GM23248 (cell line): ENCODE measurements at regions not wholly inside any gene's neighbourhood (a gene's known extent, or its start where the extent isn't known, plus 50 kb on each side); places are given as distances from the start of the nearest gene placed in this dataset.

Source experiments
- DNase-seq: peaks from one replicate; pipeline ENCODE4 v3.0.0-alpha.2; 2015
- H2AFZ ChIP-seq: fragments of 200-600 bp; sonication (generic); 2 replicates; pipeline ENCODE4 v1.6.1; 2016; ENCODE audit warnings: antibody characterized with exemption
- H3F3A ChIP-seq: fragments of 200-600 bp; sonication (generic); 2 replicates; pipeline ENCODE4 v1.6.1; 2016; ENCODE audit warnings: mild to moderate bottlenecking, antibody characterized with exemption, mixed run types; ENCODE audit not compliant: insufficient read depth
- H3K27ac ChIP-seq: fragments of 200-600 bp; sonication (generic); 2 replicates; pipeline ENCODE4 v1.5.1; 2016; ENCODE audit warnings: mild to moderate bottlenecking
- H3K27me3 ChIP-seq: fragments of 200-600 bp; sonication (generic); replicated peaks from 2 replicates; pipeline ENCODE4 v1.6.1; 2016; ENCODE audit warnings: mild to moderate bottlenecking; ENCODE audit not compliant: insufficient read depth
- H3K36me3 ChIP-seq: fragments of 200-600 bp; sonication (generic); 2 replicates; pipeline ENCODE4 v1.6.1; 2016; ENCODE audit warnings: low read depth, mild to moderate bottlenecking
- H3K4me1 ChIP-seq: fragments of 200-600 bp; sonication (generic); 2 replicates; pipeline ENCODE4 v1.6.1; 2016; ENCODE audit warnings: mild to moderate bottlenecking; ENCODE audit not compliant: insufficient read depth
- H3K4me2 ChIP-seq: fragments of 200-600 bp; sonication (generic); one replicate; pipeline ENCODE4 v1.6.1; 2016; ENCODE audit warnings: mild to moderate bottlenecking; ENCODE audit not compliant: unreplicated experiment
- H3K4me3 ChIP-seq: fragments of 200-600 bp; sonication (generic); 2 replicates; pipeline ENCODE4 v1.5.1; 2016; ENCODE audit warnings: mild to moderate bottlenecking
- H3K79me2 ChIP-seq: fragments of 200-600 bp; sonication (generic); 2 replicates; pipeline ENCODE4 v1.6.1; 2016; ENCODE audit warnings: mild to moderate bottlenecking; ENCODE audit not compliant: insufficient read depth
- H3K9ac ChIP-seq: fragments of 200-600 bp; sonication (generic); 2 replicates; pipeline ENCODE4 v1.6.1; 2016; ENCODE audit warnings: mild to moderate bottlenecking
- H3K9me2 ChIP-seq: fragments of 200-600 bp; sonication (generic); 2 replicates; pipeline ENCODE4 v1.6.1; 2016; ENCODE audit warnings: mixed run types, mild to moderate bottlenecking, moderate library complexity; ENCODE audit not compliant: insufficient read depth
- H3K9me3 ChIP-seq: fragments of 200-600 bp; sonication (generic); one replicate; pipeline ENCODE4 v1.6.1; 2017; ENCODE audit warnings: low read depth
- H4K20me1 ChIP-seq: fragments of 200-600 bp; sonication (generic); 2 replicates; pipeline ENCODE4 v1.6.0; 2016; ENCODE audit not compliant: insufficient read depth
- EZH2 ChIP-seq: fragments of 200-600 bp; sonication (generic); IDR thresholded peaks from 2 replicates; pipeline ENCODE4 v1.6.1; 2018; ENCODE audit warnings: antibody characterized with exemption, mild to moderate bottlenecking; ENCODE audit not compliant: insufficient read depth, poor library complexity, severe bottlenecking
- EZH2phosphoT487 ChIP-seq: fragments of 200-600 bp; sonication (generic); IDR thresholded peaks from 2 replicates; pipeline ENCODE4 v1.6.1; 2018; ENCODE audit warnings: antibody characterized with exemption, moderate library complexity, mild to moderate bottlenecking, low read depth; ENCODE audit not compliant: insufficient read depth
- WGBS, 2 experiments: methylation state at CpG; one replicate each; pipeline ENCODE4 v1.1.6; 2015 to 2017; ENCODE audit warnings: low lambda C conversion rate in 2 of 2, low coverage in 1 of 2; ENCODE audit errors: missing lambda C conversion rate in 2 of 2; 5-methylcytosine and 5-hydroxymethylcytosine counted together
- in situ Hi-C: fragments of 300-500 bp; cut with MboI; formaldehyde crosslinking; loops from 2 replicates; pipeline ENCODE4 v1.15.0; 2020

DNA sequence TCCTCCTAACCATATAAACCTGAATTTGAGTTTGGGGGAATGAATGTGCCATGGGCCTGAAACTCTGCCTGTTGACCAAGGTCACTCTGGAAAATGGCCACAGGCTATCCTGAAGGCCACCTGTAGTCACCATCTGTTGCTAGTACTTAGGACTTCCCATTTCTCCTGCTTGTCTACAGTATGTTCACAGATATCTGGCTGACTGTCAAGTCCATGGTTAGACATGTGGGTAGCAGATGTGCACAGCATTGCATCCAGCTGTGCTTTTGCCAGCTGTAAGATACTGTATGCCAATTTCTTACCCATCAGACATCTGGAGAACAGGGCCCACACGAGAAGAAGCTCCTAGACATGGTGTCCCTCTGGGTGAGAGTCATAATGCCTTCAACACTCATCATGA lies 475.4 kb downstream of the INSC start:
- no peaks in the 10 kb centered on the region for H3K36me3 ChIP-seq
- in situ Hi-C loops = no loop called here
- H3K9me2 ChIP-seq = no peaks in the 10 kb centered on the region
- no peaks in the 10 kb centered on the region for H4K20me1 ChIP-seq
- H3K4me2 ChIP-seq = no peak overlapping the region
- H3K9ac ChIP-seq = no peak overlapping the region
- H3K4me1 ChIP-seq = no peaks in the 10 kb centered on the region
- peak; percentile 1 for DNase-seq
- no peaks in the 10 kb centered on the region for H3K27me3 ChIP-seq
- H2AFZ ChIP-seq = no peak overlapping the region
- H3K4me3 ChIP-seq = no peak overlapping the region
- WGBS, 2 experiments = 0% methylated on average over 1 of the region's 1 CpG
- H3F3A ChIP-seq = no peaks in the 10 kb centered on the region
- no peaks in the 10 kb centered on the region for H3K79me2 ChIP-seq
- no peak overlapping the region for H3K27ac ChIP-seq
- TF ChIP-seq EZH2phosphoT487 (no peak), EZH2 (no peak)
- no peaks in the 10 kb centered on the region for H3K9me3 ChIP-seq

DNA sequence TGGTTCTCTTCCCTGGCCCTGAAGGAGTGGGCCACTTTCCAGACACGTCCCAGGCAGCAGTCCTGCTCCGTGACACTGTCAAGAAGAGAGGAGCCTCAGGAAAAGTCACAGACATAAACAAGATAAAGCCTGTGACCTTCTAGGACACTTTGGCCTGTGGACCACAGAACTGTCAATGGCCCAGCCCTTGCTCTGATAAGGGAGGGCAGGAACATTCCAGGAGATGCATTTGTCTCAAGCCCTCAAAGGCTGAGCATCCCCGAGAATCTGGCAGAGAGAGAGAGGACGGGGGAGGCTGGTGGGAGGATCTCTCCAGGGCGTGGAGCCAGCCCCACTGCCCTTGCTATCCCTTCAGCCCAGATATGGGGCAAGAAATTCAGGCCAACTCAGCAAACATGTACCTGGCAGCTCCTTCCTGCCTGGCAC lies 476.4 kb downstream of the INSC start:
- Histone ChIP-seq H3K4me3 (no peak overlapping the region), H4K20me1 (no peaks in the 10 kb centered on the region), H3K79me2 (no peaks in the 10 kb centered on the region), H3K9me3 (no peaks in the 10 kb centered on the region), H3K27ac (no peak overlapping the region), H3K36me3 (no peaks in the 10 kb centered on the region), H3F3A (no peaks in the 10 kb centered on the region), H3K4me1 (no peaks in the 10 kb centered on the region), H3K4me2 (no peak overlapping the region), H2AFZ (no peak overlapping the region), H3K27me3 (no peaks in the 10 kb centered on the region), H3K9me2 (no peaks in the 10 kb centered on the region), H3K9ac (no peak overlapping the region)
- in situ Hi-C loops = no loop called here
- DNase-seq = no peak
- no peak for TF ChIP-seq EZH2
- TF ChIP-seq EZH2phosphoT487 = no peak
- WGBS, 2 experiments = 0 to 6% methylated on average over 5 of the region's 5 CpGs

GRCh38 chr11:15594607-15595006 lies 479.9 kb downstream of the INSC start:
- H3F3A ChIP-seq = no peaks in the 10 kb centered on the region
- H4K20me1 ChIP-seq = no peaks in the 10 kb centered on the region
- no peak overlapping the region for H2AFZ ChIP-seq
- H3K9me3 ChIP-seq = no peaks in the 10 kb centered on the region
- H3K4me2 ChIP-seq = no peak overlapping the region
- H3K4me1 ChIP-seq = no peaks in the 10 kb centered on the region
- no peaks in the 10 kb centered on the region for H3K36me3 ChIP-seq
- TF ChIP-seq EZH2 (no peak), EZH2phosphoT487 (no peak)
- no peak for DNase-seq
- in situ Hi-C loops = no loop called here
- H3K9ac ChIP-seq = no peak overlapping the region
- 19 to 47% methylated on average over 4 of the region's 4 CpGs for WGBS, 2 experiments
- H3K4me3 ChIP-seq = no peak overlapping the region
- H3K9me2 ChIP-seq = no peaks in the 10 kb centered on the region
- H3K27me3 ChIP-seq = no peaks in the 10 kb centered on the region
- H3K79me2 ChIP-seq = no peaks in the 10 kb centered on the region
- no peak overlapping the region for H3K27ac ChIP-seq

DNA sequence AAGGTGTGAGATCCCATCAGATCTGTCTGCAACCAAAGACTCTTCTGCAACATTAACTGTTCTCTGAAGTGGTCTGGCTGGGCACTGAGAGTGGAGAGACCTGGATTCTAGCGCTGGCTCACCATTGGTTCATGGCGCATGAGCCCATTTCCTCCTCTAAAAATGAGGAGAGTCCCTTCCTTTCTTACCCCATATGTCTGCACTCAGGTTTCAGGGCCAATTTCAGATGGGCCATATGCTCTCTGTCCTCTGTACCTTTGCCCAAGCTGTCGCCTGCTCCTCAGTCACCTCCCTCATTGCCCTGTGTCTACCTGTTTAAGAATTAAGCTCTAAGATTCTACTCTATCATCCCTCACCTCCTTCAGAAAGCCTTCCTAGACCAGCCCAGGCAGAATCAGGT lies 484.7 kb downstream of the INSC start:
- Histone ChIP-seq H2AFZ (no peak overlapping the region), H3K9me2 (no peaks in the 10 kb centered on the region), H3K9ac (no peak overlapping the region), H3K27me3 (no peaks in the 10 kb centered on the region), H3K79me2 (no peaks in the 10 kb centered on the region), H3K36me3 (no peaks in the 10 kb centered on the region), H3K4me2 (no peak overlapping the region), H3K4me3 (no peak overlapping the region), H3K27ac (no peak overlapping the region), H3K4me1 (no peaks in the 10 kb centered on the region), H3K9me3 (no peaks in the 10 kb centered on the region), H3F3A (no peaks in the 10 kb centered on the region), H4K20me1 (no peaks in the 10 kb centered on the region)
- DNase-seq = no peak
- 52 to 63% methylated on average over 3 of the region's 3 CpGs for WGBS, 2 experiments
- in situ Hi-C loops = no loop called here
- TF ChIP-seq EZH2phosphoT487 = no peak
- no peak for TF ChIP-seq EZH2

GRCh38 chr11:15602047-15602446 lies 487.3 kb downstream of the INSC start:
- no peak for DNase-seq
- Histone ChIP-seq H3K4me1 (no peaks in the 10 kb centered on the region), H3K9me3 (no peaks in the 10 kb centered on the region), H3K79me2 (no peaks in the 10 kb centered on the region), H3K27ac (no peak overlapping the region), H3K9me2 (no peaks in the 10 kb centered on the region), H3K36me3 (no peaks in the 10 kb centered on the region), H3K27me3 (no peaks in the 10 kb centered on the region), H3K4me2 (no peak overlapping the region), H3F3A (no peaks in the 10 kb centered on the region), H2AFZ (no peak overlapping the region), H3K4me3 (no peak overlapping the region), H3K9ac (no peak overlapping the region), H4K20me1 (no peaks in the 10 kb centered on the region)
- WGBS, 2 experiments = 65 to 67% methylated on average over 3 of the region's 3 CpGs
- TF ChIP-seq EZH2phosphoT487 (no peak), EZH2 (no peak)
- in situ Hi-C loops = no loop called here
